ENCODE measurements at regions not wholly inside any gene's neighbourhood (a gene's known extent, or its start where the extent isn't known, plus 50 kb on each side); places are given as distances from the start of the nearest gene placed in this dataset.
A peak's percentile ranks its signal among the peaks of the same experiment; 100 is the strongest.
"Not testable (repeated sequence)": the region's sequence is repeated elsewhere in the genome, so short reads cannot be mapped to it uniquely, and the experiment has no call there.

DNA sequence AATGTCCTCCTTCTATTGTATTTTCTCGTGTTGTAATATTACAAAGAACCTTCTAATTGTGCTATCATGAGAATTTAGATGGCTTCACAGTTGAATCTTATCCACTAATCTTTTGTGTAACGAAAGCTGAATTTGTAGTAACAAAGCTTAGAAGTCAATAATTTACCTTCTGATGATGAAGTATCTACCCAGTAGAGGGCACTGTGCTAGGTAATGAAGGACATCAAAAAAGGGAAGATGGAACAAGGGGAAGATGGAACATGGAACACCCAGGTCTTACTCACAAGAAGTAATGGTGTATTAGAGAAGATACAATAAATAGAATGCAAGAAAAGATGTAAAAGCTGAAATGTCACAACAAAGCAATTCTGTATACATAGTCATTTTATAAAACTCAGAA, 131.0 kb upstream of the CCNG1 start:
- Mint-ChIP-seq H3K27me3 (ENCODE audit: low read depth) (no peaks in the 10 kb centered on the region), H3K27ac (ENCODE audit: unreplicated experiment) (no peak overlapping the region), H3K4me1 (peaks cover 6% of the 10 kb centered on the region), H3K4me3 (no peak overlapping the region), H3K36me3 (ENCODE audit: low read depth) (no peaks in the 10 kb centered on the region), H3K9me3 (no peaks in the 10 kb centered on the region)
- DNase-seq (ENCODE audit: low read depth, low spot score): no peak
- TF ChIP-seq, protein P1, sequence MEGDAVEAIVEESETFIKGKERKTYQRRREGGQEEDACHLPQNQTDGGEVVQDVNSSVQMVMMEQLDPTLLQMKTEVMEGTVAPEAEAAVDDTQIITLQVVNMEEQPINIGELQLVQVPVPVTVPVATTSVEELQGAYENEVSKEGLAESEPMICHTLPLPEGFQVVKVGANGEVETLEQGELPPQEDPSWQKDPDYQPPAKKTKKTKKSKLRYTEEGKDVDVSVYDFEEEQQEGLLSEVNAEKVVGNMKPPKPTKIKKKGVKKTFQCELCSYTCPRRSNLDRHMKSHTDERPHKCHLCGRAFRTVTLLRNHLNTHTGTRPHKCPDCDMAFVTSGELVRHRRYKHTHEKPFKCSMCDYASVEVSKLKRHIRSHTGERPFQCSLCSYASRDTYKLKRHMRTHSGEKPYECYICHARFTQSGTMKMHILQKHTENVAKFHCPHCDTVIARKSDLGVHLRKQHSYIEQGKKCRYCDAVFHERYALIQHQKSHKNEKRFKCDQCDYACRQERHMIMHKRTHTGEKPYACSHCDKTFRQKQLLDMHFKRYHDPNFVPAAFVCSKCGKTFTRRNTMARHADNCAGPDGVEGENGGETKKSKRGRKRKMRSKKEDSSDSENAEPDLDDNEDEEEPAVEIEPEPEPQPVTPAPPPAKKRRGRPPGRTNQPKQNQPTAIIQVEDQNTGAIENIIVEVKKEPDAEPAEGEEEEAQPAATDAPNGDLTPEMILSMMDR (conservative IDR thresholded peaks at IDR 0.05): peak; percentile 54

DNA sequence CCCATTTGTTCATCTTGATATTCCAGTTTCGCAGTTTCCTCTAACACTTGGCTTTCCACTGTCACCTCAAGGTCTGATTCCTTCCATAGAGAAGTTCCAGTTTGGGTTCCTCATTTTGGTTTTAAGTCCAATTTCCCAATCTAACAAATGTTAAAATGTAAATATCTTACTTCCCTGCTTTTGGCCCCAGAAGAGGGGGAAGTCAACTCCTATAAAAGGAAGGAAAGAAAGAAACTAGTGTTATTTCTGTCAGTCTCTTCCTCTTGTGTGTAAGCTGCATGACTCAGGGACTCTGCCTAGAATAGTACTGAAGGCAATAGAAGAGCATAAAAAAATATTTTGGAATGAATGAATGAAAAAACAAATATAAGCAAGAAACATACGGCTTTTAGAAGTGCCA, 127.5 kb upstream of the CCNG1 start:
- DNase-seq (ENCODE audit: low read depth, low spot score): no peak
- Mint-ChIP-seq H3K4me3 (no peak overlapping the region), H3K27me3 (ENCODE audit: low read depth) (no peaks in the 10 kb centered on the region), H3K36me3 (ENCODE audit: low read depth) (peaks cover 6% of the 10 kb centered on the region), H3K27ac (ENCODE audit: unreplicated experiment) (no peak overlapping the region), H3K4me1 (peaks cover 6% of the 10 kb centered on the region), H3K9me3 (peaks cover 7% of the 10 kb centered on the region)
- TF ChIP-seq, protein P1 (conservative IDR thresholded peaks at IDR 0.05): no peak

DNA sequence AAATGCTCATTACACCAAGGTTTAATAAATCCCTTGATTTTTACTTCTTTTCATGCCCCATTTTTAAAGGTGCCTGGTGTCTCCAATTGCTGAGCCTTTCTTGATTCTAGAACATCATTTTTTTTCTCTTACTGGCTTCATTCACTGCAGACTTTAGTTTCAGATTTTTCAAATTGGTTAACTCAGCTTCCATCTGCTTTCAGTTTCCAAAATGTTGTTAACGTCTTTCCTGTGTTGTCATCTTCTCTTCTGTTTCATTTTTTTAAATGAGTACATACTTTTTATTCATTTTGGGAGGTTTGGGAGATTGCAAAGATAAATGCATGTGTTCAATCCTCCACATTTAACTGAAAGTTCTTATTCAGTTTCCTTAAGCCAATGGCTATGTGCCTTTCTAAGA, 126.4 kb upstream of the CCNG1 start:
- TF ChIP-seq, protein P1 (conservative IDR thresholded peaks at IDR 0.05): no peak
- Mint-ChIP-seq H3K36me3 (ENCODE audit: low read depth) (peaks cover 6% of the 10 kb centered on the region), H3K27ac (ENCODE audit: unreplicated experiment) (no peak overlapping the region), H3K27me3 (ENCODE audit: low read depth) (no peaks in the 10 kb centered on the region), H3K4me3 (no peak overlapping the region), H3K4me1 (no peaks in the 10 kb centered on the region), H3K9me3 (peaks cover 7% of the 10 kb centered on the region)
- DNase-seq (ENCODE audit: low read depth, low spot score): no peak

DNA sequence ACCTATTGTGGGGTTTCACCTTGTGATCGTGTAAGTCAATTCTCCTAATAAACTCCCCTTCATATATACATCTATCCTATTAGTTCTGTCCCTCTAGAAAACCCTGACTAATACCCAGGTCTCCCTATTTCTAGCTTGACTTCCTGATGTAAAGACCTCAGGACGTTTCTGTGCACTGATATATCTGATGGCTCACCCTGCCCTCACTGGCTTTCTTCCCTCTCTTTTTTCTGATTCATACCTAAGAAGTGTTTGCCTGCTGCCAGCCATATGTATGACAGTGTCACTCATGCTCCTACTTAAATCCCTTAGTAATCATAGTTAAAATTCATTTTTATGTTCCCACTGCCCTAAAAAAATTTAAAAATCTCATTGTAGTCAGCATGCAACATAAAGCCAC, 124.8 kb upstream of the CCNG1 start:
- Mint-ChIP-seq H3K27ac (ENCODE audit: unreplicated experiment) (no peak overlapping the region), H3K36me3 (ENCODE audit: low read depth) (peaks cover 6% of the 10 kb centered on the region)

DNA sequence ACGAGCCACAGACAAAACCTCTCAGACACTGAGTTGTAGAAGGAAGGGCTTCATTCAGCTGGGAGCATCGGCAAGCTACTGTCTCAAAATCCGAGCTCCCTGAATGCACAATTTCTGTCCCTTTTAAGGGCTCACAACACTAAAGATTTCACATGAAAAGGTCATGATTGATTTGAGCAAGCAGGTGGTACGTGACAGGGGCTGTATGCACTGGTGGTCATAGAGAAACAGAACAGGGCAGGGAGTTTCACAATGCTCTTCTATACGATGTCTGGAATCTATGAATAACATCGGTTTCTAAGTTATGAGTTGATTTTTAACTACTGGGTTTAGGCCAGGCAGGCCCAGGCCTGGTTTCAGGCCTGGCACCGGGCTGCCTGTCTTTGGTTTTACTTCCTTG, 124.3 kb upstream of the CCNG1 start:
- H3K27ac Mint-ChIP-seq (ENCODE audit: unreplicated experiment); H3K4me1 Mint-ChIP-seq; H3K36me3 Mint-ChIP-seq (ENCODE audit: low read depth); H3K9me3 Mint-ChIP-seq; H3K4me3 Mint-ChIP-seq; DNase-seq (ENCODE audit: low read depth, low spot score); H3K27me3 Mint-ChIP-seq (ENCODE audit: low read depth): not testable (repeated sequence)

More for the DNA sequence above, 124.8 kb upstream of the CCNG1 start:
- no peaks in the 10 kb centered on the region for H3K4me1 Mint-ChIP-seq
- H3K9me3 Mint-ChIP-seq: peaks cover 7% of the 10 kb centered on the region
- H3K4me3 Mint-ChIP-seq: no peak overlapping the region
- no peaks in the 10 kb centered on the region for H3K27me3 Mint-ChIP-seq (ENCODE audit: low read depth)
- no peak for DNase-seq (ENCODE audit: low read depth, low spot score)
- TF ChIP-seq, protein P1 (conservative IDR thresholded peaks at IDR 0.05): no peak

DNA sequence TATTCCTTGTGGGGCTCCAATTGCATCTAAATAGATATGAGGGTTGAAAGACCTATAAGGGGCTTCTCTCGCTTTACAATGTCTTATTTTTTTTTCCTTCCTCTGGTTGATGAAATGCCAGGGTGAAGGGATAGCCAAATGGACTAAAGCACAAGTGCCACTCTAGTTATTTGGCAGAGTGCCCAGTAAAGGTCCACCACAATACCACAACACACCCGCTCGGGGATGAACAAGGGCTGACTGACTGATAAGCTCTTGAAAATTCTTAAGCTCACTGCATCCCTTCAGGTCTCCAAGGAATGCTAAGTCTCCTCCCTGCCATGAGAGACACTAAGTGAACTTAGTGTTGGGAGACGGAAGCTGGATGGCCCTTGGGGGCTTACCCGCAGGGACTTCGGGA, 121.0 kb upstream of the CCNG1 start:
- not testable (repeated sequence) for H3K36me3 Mint-ChIP-seq (ENCODE audit: low read depth); H3K4me1 Mint-ChIP-seq; H3K27ac Mint-ChIP-seq (ENCODE audit: unreplicated experiment); H3K27me3 Mint-ChIP-seq (ENCODE audit: low read depth); DNase-seq (ENCODE audit: low read depth, low spot score); H3K4me3 Mint-ChIP-seq; H3K9me3 Mint-ChIP-seq

DNA sequence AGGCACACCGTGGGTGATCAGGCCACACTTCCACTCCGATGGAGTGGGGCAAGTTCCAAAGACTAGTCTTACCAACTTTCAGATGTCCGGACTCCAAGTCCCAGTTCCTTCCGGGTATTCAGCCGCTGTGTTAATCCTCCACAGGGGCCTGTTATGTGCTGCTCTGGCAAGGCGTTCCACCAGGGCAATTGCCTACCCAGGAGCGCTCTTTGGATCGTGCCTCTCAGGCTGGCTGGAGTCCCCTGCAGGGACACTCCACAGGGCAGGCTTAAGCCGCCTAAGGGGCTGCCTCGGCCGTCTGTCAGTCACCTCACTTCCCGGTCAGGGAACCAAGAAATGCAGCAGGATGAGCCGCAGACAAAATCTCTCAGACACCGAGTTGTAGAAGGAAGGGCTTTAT, 118.7 kb upstream of the CCNG1 start:
- no peaks in the 10 kb centered on the region for H3K36me3 Mint-ChIP-seq (ENCODE audit: low read depth)
- H3K4me1 Mint-ChIP-seq: no peaks in the 10 kb centered on the region
- no peak overlapping the region for H3K27ac Mint-ChIP-seq (ENCODE audit: unreplicated experiment)
- H3K4me3 Mint-ChIP-seq: no peak overlapping the region
- DNase-seq (ENCODE audit: low read depth, low spot score): no peak
- H3K9me3 Mint-ChIP-seq: no peaks in the 10 kb centered on the region
- TF ChIP-seq, protein P1 (conservative IDR thresholded peaks at IDR 0.05): no peak
- no peaks in the 10 kb centered on the region for H3K27me3 Mint-ChIP-seq (ENCODE audit: low read depth)
